HL-60 (cell line): ENCODE measurements at regions not wholly inside any gene's neighbourhood (a gene's known extent, or its start where the extent isn't known, plus 50 kb on each side); places are given as distances from the start of the nearest gene placed in this dataset.

Experiments
- DNase-seq, 2 experiments: peaks; one replicate each; pipeline ENCODE4 v3.0.0-alpha.2; 2010 to 2020; ENCODE audit warnings: low read depth in 1 of 2, low spot score in 1 of 2
- H3K27ac ChIP-seq: fragments of 250-450 bp; sonication (Bioruptor Pico); replicated peaks from 2 replicates; pipeline ENCODE4 v1.5.1; 2020; ENCODE audit warnings: mild to moderate bottlenecking, moderate library complexity
- H3K27me3 ChIP-seq: fragments of 250-450 bp; sonication (Bioruptor Pico); 2 replicates; pipeline ENCODE4 v1.5.1; 2021; ENCODE audit warnings: mild to moderate bottlenecking, moderate library complexity; ENCODE audit not compliant: insufficient read depth, poor library complexity, severe bottlenecking
- H3K4me3 ChIP-seq: replicated peaks from 2 replicates; pipeline ENCODE4 v1.5.1; 2011; ENCODE audit warnings: mild to moderate bottlenecking, control low read depth, low read length; ENCODE audit not compliant: insufficient read depth
- CTCF ChIP-seq: IDR thresholded peaks from one replicate; pipeline ENCODE4 v1.5.1; 2011; ENCODE audit warnings: low read length, control low read depth, inconsistent platforms; ENCODE audit not compliant: insufficient read depth
- GABPA ChIP-seq: IDR thresholded peaks from 2 replicates; pipeline ENCODE4 v1.6.1; 2012; ENCODE audit warnings: low read depth
- POLR2AphosphoS5 ChIP-seq: IDR thresholded peaks from 2 replicates; pipeline ENCODE4 v1.6.1; 2012; ENCODE audit warnings: low read depth
- SPI1 ChIP-seq: IDR thresholded peaks from 2 replicates; pipeline ENCODE4 v1.6.1; 2012; ENCODE audit warnings: low read depth, mild to moderate bottlenecking, borderline replicate concordance
- TF ChIP-seq, protein P1 (sequence below): IDR thresholded peaks from 2 replicates; pipeline ENCODE4 v1.6.1; 2012; ENCODE audit warnings: low read depth; ENCODE audit not compliant: insufficient replicate concordance

GRCh38 chr13:70842062-70842644 lies 733.9 kb upstream of the KLHL1 start:
- no peak for DNase-seq
- TF ChIP-seq CTCF = no peak
- TF ChIP-seq, protein P1, sequence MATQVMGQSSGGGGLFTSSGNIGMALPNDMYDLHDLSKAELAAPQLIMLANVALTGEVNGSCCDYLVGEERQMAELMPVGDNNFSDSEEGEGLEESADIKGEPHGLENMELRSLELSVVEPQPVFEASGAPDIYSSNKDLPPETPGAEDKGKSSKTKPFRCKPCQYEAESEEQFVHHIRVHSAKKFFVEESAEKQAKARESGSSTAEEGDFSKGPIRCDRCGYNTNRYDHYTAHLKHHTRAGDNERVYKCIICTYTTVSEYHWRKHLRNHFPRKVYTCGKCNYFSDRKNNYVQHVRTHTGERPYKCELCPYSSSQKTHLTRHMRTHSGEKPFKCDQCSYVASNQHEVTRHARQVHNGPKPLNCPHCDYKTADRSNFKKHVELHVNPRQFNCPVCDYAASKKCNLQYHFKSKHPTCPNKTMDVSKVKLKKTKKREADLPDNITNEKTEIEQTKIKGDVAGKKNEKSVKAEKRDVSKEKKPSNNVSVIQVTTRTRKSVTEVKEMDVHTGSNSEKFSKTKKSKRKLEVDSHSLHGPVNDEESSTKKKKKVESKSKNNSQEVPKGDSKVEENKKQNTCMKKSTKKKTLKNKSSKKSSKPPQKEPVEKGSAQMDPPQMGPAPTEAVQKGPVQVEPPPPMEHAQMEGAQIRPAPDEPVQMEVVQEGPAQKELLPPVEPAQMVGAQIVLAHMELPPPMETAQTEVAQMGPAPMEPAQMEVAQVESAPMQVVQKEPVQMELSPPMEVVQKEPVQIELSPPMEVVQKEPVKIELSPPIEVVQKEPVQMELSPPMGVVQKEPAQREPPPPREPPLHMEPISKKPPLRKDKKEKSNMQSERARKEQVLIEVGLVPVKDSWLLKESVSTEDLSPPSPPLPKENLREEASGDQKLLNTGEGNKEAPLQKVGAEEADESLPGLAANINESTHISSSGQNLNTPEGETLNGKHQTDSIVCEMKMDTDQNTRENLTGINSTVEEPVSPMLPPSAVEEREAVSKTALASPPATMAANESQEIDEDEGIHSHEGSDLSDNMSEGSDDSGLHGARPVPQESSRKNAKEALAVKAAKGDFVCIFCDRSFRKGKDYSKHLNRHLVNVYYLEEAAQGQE = no peak
- no peak for TF ChIP-seq GABPA
- no peak for TF ChIP-seq SPI1
- TF ChIP-seq POLR2AphosphoS5 = no peak

DNA sequence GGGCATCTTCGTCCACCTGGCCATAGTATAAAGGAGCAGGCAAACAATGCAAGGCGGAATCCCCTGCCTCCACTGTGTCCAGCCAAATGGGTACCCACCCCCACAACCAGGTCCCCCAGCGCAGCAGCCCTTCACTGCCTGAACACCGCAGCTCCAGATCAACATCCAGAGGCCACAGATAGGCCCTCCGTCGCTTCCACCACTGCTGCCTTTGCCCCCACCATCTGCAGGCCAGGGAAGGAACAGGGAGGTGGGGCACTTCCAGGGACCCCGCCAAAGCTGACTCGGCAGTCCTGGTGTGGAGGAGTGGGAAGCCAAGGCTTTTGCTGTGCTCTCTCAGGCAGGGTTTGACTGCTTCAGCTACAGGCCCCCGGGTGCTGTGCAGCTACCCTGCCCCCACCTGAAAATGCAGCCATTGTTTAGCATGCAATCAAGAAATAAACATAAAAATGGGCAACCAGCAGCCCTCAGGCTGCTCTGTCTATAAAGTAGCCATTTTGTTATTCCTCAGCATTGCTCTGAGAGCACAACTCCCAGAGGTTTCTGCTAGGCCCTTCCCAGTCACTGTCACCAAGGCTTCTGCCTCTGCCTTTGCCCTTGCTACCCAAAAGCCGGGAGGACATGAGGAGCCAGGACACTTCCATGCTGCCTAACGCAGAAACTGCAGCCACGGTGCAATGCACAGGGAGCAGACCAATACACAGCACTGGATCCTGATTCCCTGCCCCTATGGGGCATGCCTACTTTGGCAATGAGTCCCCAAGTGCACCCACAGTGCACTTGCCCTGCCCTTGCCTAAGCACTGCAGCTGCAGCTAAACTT lies 733.2 kb upstream of the KLHL1 start:
- Histone ChIP-seq H3K4me3 (no peak overlapping the region), H3K27ac (no peak overlapping the region), H3K27me3 (no peaks in the 10 kb centered on the region)
- DNase-seq = no peak
- TF ChIP-seq, protein P1 = no peak
- TF ChIP-seq SPI1 = no peak
- TF ChIP-seq POLR2AphosphoS5 = no peak
- no peak for TF ChIP-seq CTCF
- no peak for TF ChIP-seq GABPA

More at GRCh38 chr13:70842062-70842644, 733.9 kb upstream of the KLHL1 start:
- H3K27ac ChIP-seq = no peak overlapping the region
- H3K27me3 ChIP-seq = no peaks in the 10 kb centered on the region
- H3K4me3 ChIP-seq = no peak overlapping the region

DNA sequence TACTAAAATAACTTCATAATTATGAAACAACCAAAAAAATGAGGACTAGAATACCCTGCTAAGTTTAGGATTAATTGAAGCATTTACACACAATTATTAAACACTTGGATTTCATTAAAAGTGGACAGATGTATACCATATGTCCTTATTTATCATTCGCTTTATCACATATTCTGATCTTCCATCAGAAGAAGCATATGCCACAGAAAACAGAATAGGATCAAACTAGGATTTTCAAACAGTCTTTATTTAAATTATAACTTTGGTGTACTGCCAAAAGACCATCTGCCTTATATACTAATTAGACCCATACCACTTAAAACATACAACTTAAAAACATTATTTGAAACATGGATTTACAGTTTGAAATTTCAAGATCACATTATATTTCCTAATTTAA lies 727.1 kb upstream of the KLHL1 start:
- no peak for DNase-seq
- peaks cover 3% of the 10 kb centered on the region for H3K27me3 ChIP-seq
- no peak overlapping the region for H3K27ac ChIP-seq
- H3K4me3 ChIP-seq = no peak overlapping the region
- TF ChIP-seq SPI1 (no peak), CTCF (no peak), GABPA (no peak), POLR2AphosphoS5 (no peak)
- TF ChIP-seq, protein P1 = no peak
